HepG2 (cell line): ENCODE measurements at regions not wholly inside any gene's neighbourhood (a gene's known extent, or its start where the extent isn't known, plus 50 kb on each side); places are given as distances from the start of the nearest gene placed in this dataset.
"Not testable (repeated sequence)": the region's sequence is repeated elsewhere in the genome, so short reads cannot be mapped to it uniquely, and the experiment has no call there.

ENCODE experiments used
- ATF3 ChIP-seq: sonication (generic); formaldehyde crosslinking; IDR thresholded peaks from 2 replicates; pipeline ENCODE4 v1.4.0; 2020; ENCODE audit warnings: missing genetic modification reagents
- CEBPG ChIP-seq: IDR thresholded peaks from 2 replicates; pipeline ENCODE4 v1.6.1; 2016
- CHCHD3 ChIP-seq: sonication (generic); formaldehyde crosslinking; IDR thresholded peaks from 2 replicates; pipeline ENCODE4 v1.8.0; 2022; ENCODE audit warnings: mild to moderate bottlenecking, missing genetic modification reagents, moderate library complexity
- CREB1 ChIP-seq, 2 experiments: fragments of 450-650 bp in 1 of 2; IDR thresholded peaks; 2 replicates each; pipeline ENCODE4 v1.6.1; 2016 to 2017; ENCODE audit warnings: control low read depth in 1 of 2, mild to moderate bottlenecking in 1 of 2, missing compliant biosample characterization in 1 of 2, missing genetic modification characterization in 1 of 2
- CTCF ChIP-seq: sonication (generic); formaldehyde crosslinking; IDR thresholded peaks from 2 replicates; pipeline ENCODE4 v1.5.0; 2020; ENCODE audit warnings: mild to moderate bottlenecking, missing genetic modification reagents, moderate library complexity
- ETV6 ChIP-seq: sonication (generic); formaldehyde crosslinking; conservative IDR thresholded peaks from 2 replicates; pipeline ENCODE4 v1.4.0; 2020; ENCODE audit warnings: missing genetic modification reagents
- EZH2 ChIP-seq: conservative IDR thresholded peaks from 2 replicates; pipeline ENCODE4 v1.6.1; 2012; ENCODE audit warnings: mild to moderate bottlenecking, low read depth, low read length, moderate library complexity
- NONO ChIP-seq, 2 experiments: fragments of 450-650 bp in 1 of 2; sonication (generic) in 1 of 2; formaldehyde crosslinking in 1 of 2; IDR thresholded peaks in 1 of 2; conservative IDR thresholded peaks in 1 of 2; 2 replicates each; pipeline versions ENCODE4 v1.6.1 to v1.8.0; 2017 to 2022; ENCODE audit warnings: mild to moderate bottlenecking in 1 of 2, missing genetic modification reagents in 1 of 2, moderate library complexity in 1 of 2
- POLR2A ChIP-seq, 2 experiments: IDR thresholded peaks; 2 replicates each; pipeline ENCODE4 v1.6.1; 2011; ENCODE audit warnings: low read depth in 2 of 2, low read length in 2 of 2, mild to moderate bottlenecking in 1 of 2, moderate library complexity in 1 of 2; ENCODE audit not compliant: insufficient read depth in 1 of 2
- THAP11 ChIP-seq: IDR thresholded peaks from 2 replicates; pipeline ENCODE4 v1.6.1; 2016; ENCODE audit warnings: missing biosample characterization, missing genetic modification reagents
- ZNF615 ChIP-seq: sonication (generic); formaldehyde crosslinking; IDR thresholded peaks from 2 replicates; pipeline ENCODE4 v1.5.0; 2020; ENCODE audit warnings: mild to moderate bottlenecking, missing genetic modification reagents, borderline replicate concordance

- TF ChIP-seq CTCF; POLR2A (IDR thresholded peaks at IDR 0.05; ENCODE audit: insufficient read depth in 1 of 2, low read depth in 2 of 2, low read length in 2 of 2); ATF3; CREB1 (IDR thresholded peaks at IDR 0.05); CREB1 (CRISPR knock-in tag; IDR thresholded peaks at IDR 0.05); EZH2; CEBPG (CRISPR knock-in tag); NONO (IDR thresholded peaks at IDR 0.05); NONO (CRISPR knock-in tag; conservative IDR thresholded peaks at IDR 0.05); ETV6; ZNF615 (CRISPR knock-in tag); CHCHD3; THAP11 (CRISPR knock-in tag): not testable (repeated sequence)
Measured at GRCh38 chr12:62202861-62203260, 57.3 kb upstream of the USP15 start.
